CD4-positive, alpha-beta T cell treated with Interleukin-21 for 1 hour (primary cell): ENCODE measurements at regions not wholly inside any gene's neighbourhood (a gene's known extent, or its start where the extent isn't known, plus 50 kb on each side); places are given as distances from the start of the nearest gene placed in this dataset.
A peak's percentile ranks its signal among the peaks of the same experiment; 100 is the strongest.

ENCODE experiments used
- DNase-seq: peaks from one replicate; pipeline ENCODE4 v3.0.0-alpha.2; 2020

DNA sequence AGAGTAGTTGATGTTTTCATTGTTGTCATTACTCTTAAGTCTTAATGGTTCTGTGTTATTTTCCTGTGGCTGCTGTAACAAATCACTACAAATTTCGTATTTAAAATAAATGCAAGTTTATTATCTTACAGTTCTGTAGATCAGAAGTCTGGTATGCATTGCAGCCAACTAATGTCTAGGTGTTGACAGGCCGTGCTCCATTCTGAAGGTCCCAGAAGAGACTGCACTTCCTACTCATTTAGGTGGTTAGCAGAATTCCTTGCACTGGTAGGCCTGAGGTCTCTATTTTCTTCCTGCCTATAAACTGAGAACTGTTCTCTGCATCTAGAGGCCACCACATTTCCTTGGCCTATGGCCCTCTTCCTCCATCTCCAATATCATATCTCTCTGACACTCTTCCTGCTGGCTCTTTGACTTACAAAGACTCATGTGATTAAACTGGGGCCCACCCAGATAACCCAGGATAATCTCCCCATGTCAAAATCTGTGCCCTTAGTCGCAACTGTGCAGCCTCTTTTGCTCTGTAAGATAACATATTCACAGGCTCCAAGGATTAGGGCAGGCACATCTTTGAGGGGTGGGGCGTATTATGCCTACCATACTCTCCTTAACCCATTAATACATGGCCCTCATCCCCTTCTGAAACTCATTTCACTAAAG, 468.4 kb downstream of the FOXO1 start:
- no peak for DNase-seq

DNA sequence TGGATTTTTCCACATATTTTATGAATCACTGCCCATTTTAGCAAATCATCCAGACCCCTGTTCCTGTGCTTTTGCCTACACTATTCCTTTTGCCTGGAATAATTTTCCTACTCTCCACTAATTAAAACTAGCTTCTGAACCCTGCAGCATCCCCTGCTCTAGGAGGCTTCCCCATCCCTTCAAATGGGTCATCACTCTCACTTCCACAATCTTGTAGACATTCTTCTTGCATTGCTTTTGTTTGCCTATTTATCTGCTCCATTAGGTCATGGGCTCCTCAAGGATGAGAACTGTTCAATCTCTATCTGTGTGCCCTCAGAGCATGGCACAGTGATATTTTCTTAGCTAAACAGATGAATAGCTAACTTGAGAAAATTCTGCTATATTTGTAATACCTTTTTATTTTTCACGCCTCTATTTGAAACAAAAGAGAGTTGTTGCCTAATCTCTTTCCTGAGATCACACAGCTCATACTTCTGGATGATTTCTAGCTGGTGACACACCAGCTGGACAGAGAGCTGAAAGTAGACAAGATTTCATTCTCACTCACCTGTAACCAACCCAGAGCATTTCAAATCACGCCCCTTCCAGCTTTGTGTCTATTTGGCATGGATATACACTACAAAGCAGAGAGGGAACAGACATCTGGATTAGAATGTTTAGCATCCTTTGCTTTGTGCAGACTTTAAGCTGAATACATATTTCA, 466.0 kb downstream of the FOXO1 start:
- DNase-seq: no peak

DNA sequence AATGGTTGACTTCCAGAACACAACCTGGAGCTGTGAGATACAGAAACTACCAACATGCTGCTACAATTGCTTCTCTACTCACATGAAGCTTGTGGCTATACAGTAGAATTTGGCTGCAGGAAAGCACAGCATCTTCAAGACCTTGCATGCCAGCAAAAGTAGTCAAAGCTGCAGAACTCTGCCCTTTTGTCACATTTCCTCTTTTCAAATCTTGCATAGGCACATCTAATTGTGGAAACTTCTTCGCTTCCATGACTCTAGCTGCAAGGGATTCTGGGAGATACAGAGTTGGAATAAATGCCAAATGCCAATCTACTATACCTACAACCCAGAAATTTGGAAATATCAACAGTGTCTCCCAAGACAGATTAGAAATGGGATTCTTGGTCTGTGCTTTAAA, 462.2 kb downstream of the FOXO1 start:
- no peak for DNase-seq

DNA sequence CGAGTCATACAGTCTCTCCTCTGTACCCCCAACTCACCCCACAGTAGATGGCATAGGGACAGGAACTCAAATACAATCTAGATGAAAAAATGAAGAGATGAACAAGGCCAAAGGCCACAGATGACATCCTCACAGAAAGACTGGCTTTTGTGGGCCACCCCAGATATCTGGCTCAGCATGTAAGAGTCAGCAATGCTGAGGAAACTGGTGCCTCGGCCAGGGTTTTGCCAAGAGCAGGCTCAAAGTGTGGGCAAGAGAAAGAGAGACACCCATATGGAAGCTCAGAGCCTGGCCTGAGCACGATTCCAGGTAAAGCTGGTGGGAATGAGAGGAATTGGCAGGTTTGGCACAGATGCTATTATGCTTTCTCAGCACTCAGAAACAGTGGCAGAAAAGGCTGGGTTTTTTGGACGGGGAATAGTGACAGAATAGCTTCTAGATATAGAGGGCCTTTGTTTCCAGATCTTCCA, 460.6 kb downstream of the FOXO1 start:
- DNase-seq: no peak

DNA sequence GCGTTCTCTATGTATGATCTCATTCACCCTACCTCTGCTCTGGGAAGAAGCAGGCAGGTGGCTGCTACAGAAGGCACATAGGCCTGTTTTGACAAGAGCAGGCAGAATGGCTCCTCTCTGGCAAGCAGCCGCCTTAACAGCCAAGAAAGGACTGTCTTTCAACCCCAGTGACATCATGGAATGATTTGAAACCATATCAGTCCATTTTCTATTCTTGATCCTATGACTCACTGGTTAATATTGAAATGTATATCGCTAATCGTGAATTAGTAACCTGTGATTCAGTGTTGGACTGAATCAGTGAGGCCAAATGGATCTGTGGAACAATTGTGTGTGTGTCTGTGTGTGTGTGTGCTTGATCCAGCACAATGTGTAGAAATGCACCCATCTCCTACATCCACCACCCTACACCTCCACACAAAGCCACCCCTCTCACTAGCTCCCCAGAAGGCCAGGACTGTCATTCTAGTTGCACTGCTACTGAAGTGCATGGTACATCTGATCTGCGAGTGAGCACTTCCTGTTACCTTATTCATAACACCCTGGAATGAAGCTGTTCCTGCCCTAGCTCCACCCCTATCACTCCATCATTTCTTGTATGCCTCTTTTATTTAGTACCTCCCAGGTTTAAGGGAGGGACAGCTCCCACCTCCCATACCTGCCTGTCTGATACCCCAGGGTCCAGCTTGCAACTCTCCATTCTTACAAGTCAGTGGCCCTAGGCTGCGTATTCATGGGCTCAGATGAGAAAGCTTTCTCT, 460.0 kb downstream of the FOXO1 start:
- peak; percentile 64 for DNase-seq

DNA sequence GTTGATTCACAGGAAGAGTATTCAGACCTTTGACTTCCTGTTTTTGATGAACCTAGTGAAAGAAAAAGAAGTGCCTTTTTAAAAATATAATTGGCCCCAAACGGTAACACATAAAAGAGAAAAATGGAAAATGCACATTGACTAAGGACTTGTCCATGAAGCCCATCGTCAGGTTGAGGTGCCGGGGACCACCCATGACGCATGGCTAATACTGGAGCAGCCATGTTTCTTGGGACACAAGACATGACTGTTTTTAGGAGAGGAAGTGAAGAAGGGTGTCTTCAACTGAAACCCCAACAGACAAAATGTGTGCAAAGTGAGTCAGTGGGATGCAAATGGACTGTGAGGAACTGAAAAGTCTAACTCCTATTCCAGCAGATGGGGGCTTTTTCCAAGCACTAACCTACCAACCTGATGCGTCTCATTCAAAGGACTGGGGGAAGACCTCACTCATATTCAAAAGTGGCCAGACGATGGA, 459.4 kb downstream of the FOXO1 start:
- DNase-seq: no peak

DNA sequence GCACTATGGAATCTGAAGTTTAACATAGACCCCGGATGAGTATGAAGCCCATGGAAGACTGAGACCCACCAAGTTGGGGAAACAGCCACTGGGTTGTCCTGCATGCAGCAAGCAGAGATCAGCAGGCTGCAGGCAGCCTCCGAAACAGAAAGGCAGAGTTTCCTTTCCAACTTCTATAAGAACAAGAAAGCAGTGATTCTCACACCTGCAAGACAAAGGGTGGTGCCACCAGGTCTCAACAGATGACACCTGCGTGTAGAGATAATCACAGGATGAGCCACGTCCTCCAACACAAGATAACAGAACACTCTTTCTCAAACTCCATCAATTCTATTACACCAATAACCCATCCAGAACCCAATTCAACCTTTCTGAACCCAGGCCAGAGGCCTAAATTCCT, 457.9 kb downstream of the FOXO1 start:
- no peak for DNase-seq

DNA sequence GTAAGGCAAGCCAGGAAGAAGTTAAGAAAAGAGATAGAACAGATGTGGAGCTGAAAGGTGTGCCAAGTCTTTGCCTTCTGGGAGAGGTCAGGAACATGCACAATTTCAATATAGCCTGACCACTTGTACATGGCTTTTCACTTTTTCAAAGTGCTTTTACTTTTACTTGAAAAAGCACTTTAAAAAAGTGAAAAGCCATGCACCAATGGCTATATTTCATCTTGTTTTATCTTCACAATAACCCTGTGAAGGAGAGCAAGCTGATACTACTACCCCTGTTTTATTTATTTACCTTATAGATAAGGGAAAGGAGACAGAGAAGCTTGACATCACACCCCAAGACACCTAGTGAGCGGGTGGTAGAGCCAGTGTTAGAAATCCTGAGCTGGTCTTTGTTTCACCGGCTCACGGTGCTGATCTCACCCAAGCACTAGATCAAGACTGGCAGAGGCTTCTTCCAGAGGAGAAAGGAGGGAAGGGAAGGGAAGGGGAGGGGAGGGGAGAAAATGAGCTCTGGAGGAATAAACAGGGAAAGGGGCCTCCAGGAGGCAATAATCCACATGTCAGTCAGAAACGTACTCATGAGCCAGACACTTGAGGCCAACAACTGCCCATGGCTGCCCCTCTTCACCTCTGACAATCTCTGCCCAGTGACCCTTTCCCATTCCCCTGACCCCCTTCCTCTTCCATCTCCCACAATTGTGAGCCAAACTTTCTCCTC, 455.4 kb downstream of the FOXO1 start:
- DNase-seq: no peak

DNA sequence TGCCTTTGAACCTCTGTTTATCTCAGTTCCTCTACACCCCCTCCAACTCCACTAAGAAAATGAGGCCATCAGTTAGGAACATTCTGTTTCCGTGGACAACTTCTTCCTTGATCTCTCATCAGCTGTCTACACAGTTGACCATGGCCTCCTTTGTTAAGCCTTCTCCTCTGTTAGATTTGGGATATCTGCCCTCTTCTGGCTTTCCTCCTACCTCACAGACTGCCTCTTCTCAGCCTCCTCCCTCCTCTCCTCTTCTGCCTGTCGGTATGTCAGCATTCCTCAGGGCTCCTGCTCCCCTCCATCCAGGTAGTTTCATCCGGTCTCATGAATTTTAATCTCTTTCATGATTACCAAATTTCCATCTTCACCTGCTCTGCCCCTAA, 454.9 kb downstream of the FOXO1 start:
- DNase-seq: no peak

DNA sequence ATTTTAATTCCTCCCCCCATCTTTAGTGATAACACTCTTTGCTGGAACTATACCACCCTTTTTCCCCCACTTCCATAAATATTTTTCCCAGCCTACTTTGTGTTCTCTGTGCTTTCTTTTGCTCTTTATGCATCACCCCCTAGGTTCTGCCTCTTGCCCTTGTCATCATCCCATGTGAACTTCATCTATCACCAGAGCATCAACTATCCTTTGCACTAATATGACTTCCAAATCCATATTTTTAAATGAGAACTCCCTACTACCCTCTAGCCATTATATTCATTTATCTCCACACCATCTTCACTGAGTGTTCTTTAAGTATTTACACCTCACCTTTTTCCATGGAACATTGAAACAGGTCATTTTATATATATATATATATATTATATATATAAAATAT, 452.7 kb downstream of the FOXO1 start:
- DNase-seq: no peak

DNA sequence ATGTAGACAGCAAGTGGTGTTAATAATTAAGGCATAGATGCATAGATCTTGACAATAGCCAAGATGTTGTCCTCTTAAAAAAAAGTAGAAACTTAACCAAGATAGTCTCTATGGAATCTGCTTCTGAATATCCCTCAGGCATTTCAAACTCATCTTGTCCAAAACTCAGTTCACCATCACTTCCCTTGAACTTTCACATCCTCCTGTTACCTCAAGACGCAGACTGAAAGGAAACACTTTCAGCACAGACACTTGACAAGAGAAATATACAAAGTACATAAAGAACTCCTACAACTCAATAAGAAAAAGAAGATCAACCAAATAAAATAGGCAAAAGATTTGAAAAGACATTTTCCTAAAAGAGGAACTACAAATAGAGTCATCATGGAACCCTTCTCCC, 451.1 kb downstream of the FOXO1 start:
- DNase-seq: no peak

DNA sequence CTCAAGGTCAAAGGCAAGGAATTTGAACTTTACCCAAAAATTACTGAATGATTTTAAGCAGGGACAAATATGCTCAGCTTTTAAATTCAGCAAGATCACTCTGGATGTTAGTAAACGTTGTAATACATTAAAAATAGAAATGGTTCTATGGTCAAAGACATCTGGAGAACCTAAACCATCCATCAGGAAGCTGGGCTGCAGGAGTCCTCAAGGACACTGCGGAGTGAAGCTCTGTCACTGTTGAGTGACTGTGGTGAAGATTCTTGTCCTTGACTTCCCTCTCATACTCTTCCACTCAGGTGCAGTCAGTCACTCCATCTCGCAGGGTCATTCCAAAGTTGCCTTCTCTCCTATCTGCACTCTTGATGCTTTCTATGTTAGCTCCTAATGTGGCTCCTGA, 450.7 kb downstream of the FOXO1 start:
- no peak for DNase-seq

DNA sequence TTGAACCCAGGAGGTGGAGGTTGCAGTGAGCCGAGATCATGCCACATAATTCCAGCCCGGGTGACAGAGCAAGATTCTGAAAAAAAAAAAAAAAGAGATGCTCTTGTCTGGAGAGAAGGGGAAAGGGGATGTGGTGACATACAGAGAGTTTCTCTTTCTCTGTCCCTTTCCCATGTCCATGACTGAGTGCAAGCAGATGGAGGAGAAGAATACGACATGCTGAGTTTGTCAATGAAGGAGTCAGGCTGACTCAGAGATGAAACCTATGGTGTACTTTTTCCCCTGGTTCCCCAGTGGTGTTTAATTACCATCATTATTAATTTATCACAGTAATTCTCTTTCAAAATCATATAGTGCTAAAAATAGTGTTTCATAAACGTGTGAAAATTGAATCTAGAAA, 448.8 kb downstream of the FOXO1 start:
- DNase-seq: no peak

DNA sequence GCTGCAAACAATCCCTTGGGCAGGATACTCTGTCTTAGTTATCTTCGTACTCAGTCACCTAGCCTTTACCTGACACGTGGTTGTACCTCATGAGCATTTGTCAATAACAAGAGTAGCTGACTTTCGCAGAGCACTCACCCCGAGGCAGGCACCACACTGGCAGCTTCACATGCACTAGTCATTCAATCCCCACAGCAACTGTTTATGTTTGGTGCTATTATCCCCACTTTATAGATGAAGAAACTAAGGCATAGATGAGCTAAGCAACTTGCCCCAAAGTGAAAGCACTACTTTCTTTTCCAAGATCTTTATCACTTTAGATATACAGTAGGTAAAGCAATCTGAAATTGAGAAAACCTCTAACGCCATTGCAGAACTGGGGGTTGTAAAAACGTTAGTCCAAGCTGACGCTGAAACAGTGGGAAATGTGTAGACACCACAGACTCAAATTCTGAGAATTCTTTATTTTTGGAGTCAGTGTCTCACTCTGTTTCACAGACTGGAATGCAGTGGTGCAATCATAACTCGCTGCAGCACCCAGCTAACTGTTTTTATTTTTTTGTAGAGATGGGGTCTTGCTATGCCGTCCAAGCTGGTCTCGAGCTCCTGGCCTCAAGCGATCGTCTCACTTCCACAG, 446.0 kb downstream of the FOXO1 start:
- DNase-seq: peak; percentile 23

DNA sequence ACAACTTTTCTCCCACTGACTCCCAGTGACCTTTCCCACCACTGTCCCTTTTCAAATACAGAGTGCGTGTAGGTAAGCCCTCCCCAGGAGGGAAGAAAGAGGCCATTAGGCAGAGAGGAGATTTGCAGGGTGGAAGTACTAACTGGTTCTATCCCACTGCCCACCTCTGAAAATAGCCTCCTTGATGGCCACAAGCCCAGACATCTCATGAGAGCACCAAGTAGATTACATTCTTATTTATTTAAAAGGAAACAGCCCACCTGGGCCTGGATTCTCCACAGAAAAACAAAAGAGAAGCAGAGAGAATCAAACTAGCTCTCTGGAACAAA, 445.3 kb downstream of the FOXO1 start:
- no peak for DNase-seq

DNA sequence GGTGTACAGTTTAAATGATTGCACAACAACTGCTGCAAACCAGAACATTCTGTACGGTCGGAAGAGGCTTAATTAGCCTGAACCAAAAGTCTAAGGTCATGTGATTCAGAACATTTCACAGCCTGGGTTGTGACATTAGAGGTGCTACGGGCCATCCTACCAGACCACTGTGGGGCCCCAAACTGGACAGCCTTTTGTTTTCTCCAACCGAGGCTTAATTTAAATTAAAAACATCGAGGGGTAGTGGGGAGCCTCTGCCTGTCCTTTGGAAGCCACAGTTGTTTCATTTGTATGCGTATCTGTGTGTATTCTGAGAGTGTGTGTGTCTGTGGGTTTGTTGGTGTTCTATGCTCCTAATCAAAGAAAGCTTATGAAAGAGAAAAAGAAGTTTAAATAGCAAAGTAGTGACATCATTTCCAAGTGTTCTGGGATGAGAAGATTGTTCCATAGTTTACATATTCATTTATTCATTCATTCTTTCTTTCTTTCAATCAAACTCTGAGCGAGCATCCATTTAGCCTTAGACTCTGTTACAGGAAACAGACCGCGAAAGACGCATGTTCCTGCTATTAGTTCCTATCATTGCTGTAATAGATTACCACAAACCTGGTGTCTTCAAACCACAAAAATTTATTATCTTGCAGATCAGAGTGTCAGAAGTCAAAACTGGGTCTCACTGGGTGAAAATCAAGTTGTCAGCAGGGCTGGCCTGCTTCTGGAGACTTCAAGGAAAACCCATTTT, 444.8 kb downstream of the FOXO1 start:
- DNase-seq: peak; percentile 80

DNA sequence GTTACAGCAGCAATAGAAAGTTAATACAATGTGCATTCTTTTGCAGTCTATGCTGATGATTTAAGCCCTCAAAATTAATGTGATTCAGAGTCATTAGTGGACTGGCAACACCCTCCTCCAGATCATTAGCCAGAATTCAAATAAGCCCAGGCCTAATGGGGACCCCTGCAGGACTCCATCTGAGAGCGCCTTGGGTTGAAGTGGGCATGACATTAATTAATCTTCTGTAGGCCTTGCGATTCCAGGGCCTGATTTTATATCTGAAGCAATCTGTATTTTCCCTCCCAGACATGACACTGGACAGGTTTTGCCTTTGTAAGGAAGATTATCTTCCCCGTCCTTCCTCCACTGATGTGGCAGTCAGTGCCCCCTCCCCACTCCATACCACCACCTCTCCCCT, 442.9 kb downstream of the FOXO1 start:
- DNase-seq: no peak

DNA sequence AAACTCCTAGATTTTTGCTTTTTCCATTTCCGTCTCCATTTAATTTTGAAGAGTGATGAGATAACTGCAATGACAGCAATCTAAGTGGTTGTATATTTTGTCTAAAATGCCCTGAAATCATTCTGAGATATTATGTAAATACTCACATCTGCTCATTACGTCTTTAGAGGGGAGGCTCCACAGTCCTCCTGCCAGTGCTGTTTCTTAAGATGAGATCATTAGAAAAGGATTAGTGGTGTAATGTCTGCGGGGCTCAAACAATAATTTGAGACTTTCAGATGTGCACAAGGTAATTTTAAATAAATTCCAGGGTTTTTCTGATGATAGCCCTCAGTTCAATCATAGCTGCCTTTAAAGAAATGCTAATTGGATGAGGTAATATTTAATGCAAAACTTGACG, 437.9 kb downstream of the FOXO1 start:
- no peak for DNase-seq

DNA sequence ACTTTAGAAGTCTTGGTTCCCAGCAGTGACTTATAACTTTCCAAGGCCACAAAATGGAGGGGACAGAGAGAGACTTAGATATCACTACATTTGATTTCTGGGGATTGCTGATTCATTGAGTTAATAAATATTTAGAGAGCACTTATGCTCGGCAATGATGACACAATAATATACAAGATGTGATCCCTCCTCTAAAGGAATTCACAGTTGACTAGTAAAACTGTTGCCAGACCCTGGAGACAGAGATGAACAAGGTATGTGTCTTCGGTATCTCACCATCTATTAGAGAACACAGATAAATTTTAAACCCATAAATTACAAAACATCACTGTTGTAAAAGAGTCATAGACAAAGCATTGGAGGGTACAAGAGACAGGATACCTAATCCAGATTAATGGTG, 437.5 kb downstream of the FOXO1 start:
- no peak for DNase-seq

DNA sequence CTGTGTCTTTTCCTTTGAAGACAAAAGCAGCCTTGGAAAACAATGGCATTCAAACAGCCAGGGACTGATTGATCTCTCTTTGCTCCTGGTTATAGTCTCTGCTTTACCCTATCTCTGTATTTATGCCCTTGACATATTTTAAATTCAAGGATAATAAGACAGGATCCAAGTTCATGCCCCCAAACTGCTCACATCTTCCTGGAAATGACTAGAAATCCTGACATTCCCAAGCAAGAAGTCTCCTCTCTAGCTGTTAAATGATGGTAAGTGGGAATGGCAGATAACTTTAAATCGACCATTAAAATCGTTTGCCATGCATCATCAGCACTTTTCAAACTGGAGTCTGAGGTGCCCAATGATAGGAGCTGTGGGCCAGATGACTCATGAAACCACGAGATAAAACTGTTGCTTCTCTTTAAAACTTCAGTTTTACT, 435.6 kb downstream of the FOXO1 start:
- DNase-seq: no peak

DNA sequence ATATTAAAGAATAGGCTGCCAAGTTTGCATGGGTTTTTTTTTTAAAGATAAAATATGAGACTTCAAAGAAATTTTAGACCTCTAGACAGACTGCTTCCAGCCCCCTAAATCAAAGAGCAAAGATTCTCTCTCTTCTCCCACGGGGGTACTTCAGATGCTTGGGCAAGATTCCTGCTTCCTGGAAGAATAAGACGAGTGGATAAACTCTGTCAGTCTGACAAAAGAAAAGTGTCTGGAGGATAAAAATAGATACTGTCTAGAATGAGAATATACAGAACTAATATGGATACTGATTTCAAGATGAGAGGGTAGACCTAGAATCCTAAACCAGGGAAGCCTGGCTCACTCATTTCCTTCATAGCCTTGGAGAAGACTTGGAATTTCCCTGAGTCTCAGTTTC, 435.1 kb downstream of the FOXO1 start:
- no peak for DNase-seq

DNA sequence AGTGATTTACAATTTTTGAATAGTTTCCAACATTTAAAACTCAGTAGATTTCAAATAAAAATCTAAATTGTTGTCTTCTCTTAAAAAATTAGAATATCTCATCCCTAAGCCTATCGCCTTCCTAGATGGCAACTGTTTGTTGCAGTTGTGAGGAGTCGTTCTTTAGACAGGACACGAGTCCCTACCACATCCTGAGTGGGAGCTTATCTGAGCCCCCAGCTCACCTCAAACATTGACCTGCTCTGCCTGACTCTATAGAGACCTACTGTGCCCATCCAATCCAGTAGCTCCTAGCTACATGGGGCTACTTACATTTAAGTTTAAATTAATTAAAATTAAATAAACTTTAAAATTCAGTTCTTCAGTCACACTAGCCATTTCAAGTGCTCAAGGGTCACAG, 434.7 kb downstream of the FOXO1 start:
- no peak for DNase-seq
